ES-I3 (cell line): ENCODE measurements at regions not wholly inside any gene's neighbourhood (a gene's known extent, or its start where the extent isn't known, plus 50 kb on each side); places are given as distances from the start of the nearest gene placed in this dataset.

ENCODE experiments used
- H3K36me3 ChIP-seq: 2 replicates; pipeline ENCODE4 v1.6.1; 2013; ENCODE audit warnings: mild to moderate bottlenecking, low read length, control low read depth, moderate library complexity; ENCODE audit not compliant: insufficient read depth
- H3K4me1 ChIP-seq: 2 replicates; pipeline ENCODE4 v1.6.1; 2013; ENCODE audit warnings: mild to moderate bottlenecking, control low read depth, low read length; ENCODE audit not compliant: insufficient read depth
- H3K9ac ChIP-seq: 2 replicates; pipeline ENCODE4 v1.6.1; 2013; ENCODE audit warnings: low read depth, mild to moderate bottlenecking, low read length, moderate library complexity
- H3K9me3 ChIP-seq: 2 replicates; pipeline ENCODE4 v1.6.1; 2013; ENCODE audit warnings: mild to moderate bottlenecking, low read length, moderate library complexity; ENCODE audit not compliant: control insufficient read depth, insufficient read depth

- Histone ChIP-seq H3K9ac (no peak overlapping the region), H3K36me3 (no peaks in the 10 kb centered on the region), H3K9me3 (no peaks in the 10 kb centered on the region), H3K4me1 (peaks cover 10% of the 10 kb centered on the region)
Measured at GRCh38 chr5:2206293-2207108, 323.8 kb upstream of the IRX4 start.

GRCh38 chr5:2205596-2206226 is 323.0 kb upstream of the IRX4 start:
- no peaks in the 10 kb centered on the region for H3K9me3 ChIP-seq

DNA sequence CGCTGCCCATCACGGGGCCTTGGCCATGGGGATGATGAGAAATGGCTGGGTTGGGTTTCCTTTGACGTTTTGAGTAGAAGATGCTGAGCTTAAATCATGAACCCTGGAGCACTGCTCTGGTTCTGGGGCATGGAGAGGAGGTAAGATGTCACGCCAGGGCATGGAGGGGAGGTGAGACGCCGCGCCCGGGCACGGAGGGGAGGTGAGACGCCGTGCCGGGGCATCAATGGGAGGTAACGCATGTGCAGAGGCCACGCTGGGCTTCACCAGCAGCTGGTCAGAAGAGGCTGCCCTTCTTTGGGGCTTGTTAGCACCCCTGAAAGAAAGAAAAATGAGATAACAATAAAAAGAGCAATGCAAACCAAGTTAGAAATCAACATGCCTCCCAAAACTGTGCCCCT is 322.5 kb upstream of the IRX4 start:
- no peak overlapping the region for H3K9ac ChIP-seq
- H3K36me3 ChIP-seq = no peaks in the 10 kb centered on the region
- peaks cover 10% of the 10 kb centered on the region for H3K4me1 ChIP-seq
- no peaks in the 10 kb centered on the region for H3K9me3 ChIP-seq

More at GRCh38 chr5:2205596-2206226, 323.0 kb upstream of the IRX4 start:
- Histone ChIP-seq H3K4me1 (peaks cover 10% of the 10 kb centered on the region), H3K9ac (no peak overlapping the region), H3K36me3 (no peaks in the 10 kb centered on the region)

DNA sequence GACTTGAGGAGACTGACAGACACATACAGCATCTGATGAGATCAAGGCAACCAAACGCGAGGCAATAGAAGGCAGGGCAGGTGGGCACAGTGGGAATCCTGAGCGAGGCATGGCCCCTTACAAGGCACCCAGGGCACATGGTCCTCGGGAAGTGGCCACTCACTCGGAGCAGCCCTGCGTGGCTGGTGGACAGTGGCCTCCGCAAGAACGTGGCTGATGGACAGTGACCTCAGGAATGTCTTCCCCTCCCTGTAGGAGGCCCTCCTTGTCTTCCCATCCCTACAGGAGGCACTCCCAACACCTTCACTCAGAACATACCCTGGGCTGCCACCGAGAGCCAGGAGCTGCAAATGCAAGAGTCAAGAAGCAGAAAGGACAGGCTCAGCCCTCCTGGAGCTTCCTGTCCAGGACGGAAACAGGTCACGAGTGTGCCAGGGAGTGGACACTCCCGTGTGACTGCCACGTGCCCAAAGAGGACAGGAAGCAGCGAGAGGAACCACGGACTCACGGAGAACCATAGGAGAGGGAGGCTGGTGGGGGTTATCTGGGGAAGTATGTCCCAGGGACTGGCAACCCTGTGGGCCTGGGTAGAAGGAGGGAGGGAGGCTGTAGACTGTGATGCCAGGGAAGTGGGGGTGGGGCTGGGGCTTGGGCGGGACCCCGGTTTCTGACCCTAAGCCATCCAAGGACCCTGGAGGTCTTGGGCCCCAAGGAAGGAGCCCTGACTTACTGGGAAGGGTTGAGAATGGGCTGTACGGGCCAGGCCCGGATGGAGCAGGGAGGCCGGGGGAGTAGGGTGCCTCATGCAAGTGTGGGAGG is 321.9 kb upstream of the IRX4 start:
- no peaks in the 10 kb centered on the region for H3K9me3 ChIP-seq
- no peak overlapping the region for H3K9ac ChIP-seq
- peaks cover 10% of the 10 kb centered on the region for H3K4me1 ChIP-seq
- H3K36me3 ChIP-seq = no peaks in the 10 kb centered on the region

GRCh38 chr5:2203774-2204173 is 321.0 kb upstream of the IRX4 start:
- Histone ChIP-seq H3K9ac (no peak overlapping the region), H3K9me3 (no peaks in the 10 kb centered on the region), H3K36me3 (no peaks in the 10 kb centered on the region), H3K4me1 (peaks cover 10% of the 10 kb centered on the region)

DNA sequence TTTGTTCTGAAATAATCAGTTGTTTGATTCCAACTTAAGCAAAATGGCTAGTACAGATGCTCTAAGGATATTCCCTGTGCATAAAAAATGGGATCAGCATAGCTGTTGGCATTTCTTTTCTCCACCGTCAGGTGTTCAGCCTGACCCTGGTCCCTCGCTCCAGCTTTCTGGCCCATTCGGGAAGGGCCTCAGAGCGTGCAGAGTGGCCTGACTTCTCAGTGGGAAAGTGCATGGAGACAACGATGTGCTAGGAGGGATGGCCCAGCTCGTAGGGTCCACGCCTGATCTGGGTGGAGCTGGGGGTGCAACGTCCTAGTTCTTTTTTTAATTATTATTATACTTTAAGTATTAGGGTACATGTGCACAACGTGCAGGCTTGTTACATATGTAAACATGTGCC is 319.1 kb upstream of the IRX4 start:
- Histone ChIP-seq H3K36me3 (no peaks in the 10 kb centered on the region), H3K9me3 (no peaks in the 10 kb centered on the region), H3K9ac (no peak overlapping the region), H3K4me1 (peaks cover 10% of the 10 kb centered on the region)

DNA sequence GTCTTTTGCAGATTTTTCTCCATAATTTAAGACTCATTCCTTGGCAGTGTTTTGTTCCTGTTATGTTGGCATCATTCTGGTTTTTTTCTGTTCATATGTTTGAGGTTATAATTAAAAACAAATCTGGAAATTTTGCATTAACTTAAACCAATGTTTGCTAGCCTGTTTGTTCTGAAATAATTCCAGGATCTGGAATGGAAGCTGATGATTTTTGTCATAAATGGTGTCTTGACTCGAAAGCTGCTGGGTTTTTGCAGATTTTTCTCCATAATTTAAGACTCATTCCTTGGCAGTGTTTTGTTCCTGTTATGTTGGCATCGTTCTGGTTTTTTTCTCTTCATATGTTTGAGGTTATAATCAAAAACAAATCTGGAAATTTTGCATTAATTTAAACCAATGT is 318.7 kb upstream of the IRX4 start:
- Histone ChIP-seq H3K36me3 (no peaks in the 10 kb centered on the region), H3K4me1 (peaks cover 10% of the 10 kb centered on the region), H3K9ac (no peak overlapping the region), H3K9me3 (no peaks in the 10 kb centered on the region)

- Histone ChIP-seq H3K9ac (no peak overlapping the region), H3K9me3 (no peaks in the 10 kb centered on the region), H3K36me3 (no peaks in the 10 kb centered on the region), H3K4me1 (peaks cover 10% of the 10 kb centered on the region)
Measured at GRCh38 chr5:2201011-2201410, 318.3 kb upstream of the IRX4 start.

DNA sequence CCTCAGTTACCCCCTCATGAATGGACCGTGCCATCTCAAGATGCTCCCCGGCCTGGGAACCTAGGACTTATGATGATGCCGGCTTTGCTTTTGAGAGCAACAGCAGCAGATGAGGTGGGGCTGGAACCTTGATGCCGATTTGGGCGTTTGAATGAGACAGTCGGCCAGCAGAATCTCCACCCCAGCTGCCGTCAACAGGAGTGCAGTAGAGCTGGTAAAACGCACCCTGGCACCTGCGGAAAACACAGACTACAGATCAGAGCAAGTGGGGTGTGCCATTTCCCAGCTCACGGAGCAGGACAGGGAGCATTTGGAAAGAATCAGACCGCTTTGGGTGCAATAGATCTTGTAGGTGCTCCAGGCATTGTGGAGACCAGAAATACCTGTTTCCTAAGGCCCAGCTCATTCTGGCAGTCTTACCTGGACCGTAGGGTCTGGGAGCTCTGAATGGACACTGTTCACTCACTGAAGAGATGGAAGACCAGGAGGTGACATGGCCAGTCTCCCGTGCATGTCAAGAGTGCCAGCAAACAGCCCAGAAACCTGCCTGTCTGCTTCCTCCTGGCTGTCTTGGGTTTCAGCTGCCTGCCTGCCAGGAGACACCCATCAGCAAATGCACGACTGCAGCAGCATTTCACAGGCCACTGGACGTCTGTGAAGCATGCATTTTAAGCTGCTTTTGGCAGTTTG is 317.7 kb upstream of the IRX4 start:
- Histone ChIP-seq H3K9ac (no peak overlapping the region), H3K9me3 (no peaks in the 10 kb centered on the region)

DNA sequence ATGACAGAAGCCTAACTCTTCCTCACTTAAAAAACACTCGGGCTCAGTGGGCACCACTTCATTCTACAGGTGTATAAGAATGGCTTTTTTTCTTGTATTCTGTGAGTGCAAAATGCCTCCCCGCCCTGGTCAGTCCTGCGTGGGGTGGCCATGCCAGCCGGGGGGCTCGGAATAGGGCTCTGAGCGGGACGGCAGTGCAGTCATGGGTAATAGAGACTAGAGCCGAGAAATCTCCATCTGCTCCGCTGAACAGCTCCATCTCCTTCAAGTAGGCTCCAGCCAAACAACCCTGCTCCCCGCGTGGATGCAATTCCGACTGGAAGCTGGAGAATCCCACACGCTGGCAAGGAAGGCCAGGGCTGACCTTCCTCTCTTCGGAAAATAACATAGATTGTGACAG is 317.0 kb upstream of the IRX4 start:
- 0 out of 2 replicates have a peak, but pooled peaks cover 5% of the 10 kb centered on the region for H3K9me3 ChIP-seq
- no peaks in the 10 kb centered on the region for H3K36me3 ChIP-seq
- H3K4me1 ChIP-seq = peaks cover 10% of the 10 kb centered on the region
- no peak overlapping the region for H3K9ac ChIP-seq

More for the DNA sequence above, 317.7 kb upstream of the IRX4 start:
- H3K36me3 ChIP-seq = no peaks in the 10 kb centered on the region
- peaks cover 10% of the 10 kb centered on the region for H3K4me1 ChIP-seq

DNA sequence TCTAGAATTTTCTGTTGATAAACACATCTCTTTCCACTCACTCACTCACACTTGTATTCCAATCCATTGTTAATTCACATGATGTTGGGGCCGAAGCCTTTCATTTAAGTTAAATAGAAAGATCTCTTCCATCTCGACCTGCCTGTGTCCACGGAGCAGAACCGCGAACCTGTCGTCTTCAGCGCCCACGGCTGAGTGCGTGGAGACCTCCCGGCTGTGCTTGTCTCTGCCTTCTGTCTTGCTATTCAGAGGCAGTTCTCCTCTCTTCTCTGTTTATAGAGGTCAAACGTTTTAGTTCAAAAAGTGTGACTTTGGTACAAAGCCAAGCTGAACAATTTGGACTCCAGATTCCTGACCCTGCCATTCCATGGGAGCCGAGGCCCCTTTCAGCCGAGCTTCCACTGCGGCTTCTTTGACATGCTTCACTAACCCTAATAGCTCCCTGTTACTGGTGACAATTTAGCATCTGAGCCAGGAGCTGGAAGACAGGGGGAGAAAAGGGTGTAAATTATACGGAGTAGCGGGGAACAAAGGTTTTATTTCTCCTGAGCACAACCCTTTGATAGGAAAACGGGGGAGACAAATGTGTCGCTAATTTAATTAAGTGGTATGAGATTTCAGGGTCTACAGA is 314.4 kb upstream of the IRX4 start:
- Histone ChIP-seq H3K36me3 (no peaks in the 10 kb centered on the region), H3K9me3 (0 out of 2 replicates have a peak, but pooled peaks cover 7% of the 10 kb centered on the region), H3K9ac (no peak overlapping the region), H3K4me1 (no peaks in the 10 kb centered on the region)

DNA sequence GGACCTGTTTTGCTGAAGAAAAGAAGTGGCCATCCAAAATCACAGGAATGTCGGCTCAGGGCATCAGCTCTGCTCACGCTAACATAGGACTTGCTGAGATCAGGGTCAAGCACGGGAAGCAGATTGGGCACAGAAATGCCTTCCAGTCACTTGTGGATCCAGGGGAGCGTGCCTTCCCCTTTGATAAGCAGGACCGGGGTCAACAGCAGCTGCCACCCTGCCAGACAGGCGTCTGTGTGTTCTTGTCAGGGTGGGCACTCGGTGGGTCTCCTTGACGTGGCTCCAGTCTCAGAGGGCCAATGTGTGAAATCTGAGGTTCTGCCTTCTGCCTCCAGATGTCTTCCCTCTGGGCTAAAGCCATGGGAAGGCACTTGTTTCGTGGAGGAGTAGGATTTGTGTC is 313.7 kb upstream of the IRX4 start:
- H3K9me3 ChIP-seq = 0 out of 2 replicates have a peak, but pooled peaks cover 7% of the 10 kb centered on the region
- no peaks in the 10 kb centered on the region for H3K36me3 ChIP-seq
- H3K9ac ChIP-seq = no peak overlapping the region
- H3K4me1 ChIP-seq = no peaks in the 10 kb centered on the region

DNA sequence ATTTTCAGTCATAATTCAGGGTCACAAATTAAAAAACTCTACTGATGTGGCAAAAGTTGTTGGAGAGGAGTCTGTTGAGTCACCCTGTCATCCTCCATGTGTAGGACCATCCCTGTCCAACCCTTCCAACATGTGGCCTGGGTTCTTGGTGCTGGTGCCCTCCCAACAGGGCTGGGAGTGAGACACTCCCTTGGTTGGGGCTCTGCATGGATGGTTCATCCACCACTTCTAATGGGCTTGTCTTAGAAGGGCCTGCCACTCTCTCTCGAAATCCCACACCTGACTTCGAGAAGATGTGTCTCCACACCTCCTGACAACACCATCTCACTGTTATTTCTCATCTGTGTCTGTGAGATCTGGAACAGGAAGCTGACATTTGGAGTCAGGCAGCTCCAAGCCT is 312.2 kb upstream of the IRX4 start:
- Histone ChIP-seq H3K36me3 (no peaks in the 10 kb centered on the region), H3K9ac (no peak overlapping the region), H3K9me3 (0 out of 2 replicates have a peak, but pooled peaks cover 7% of the 10 kb centered on the region), H3K4me1 (no peaks in the 10 kb centered on the region)

DNA sequence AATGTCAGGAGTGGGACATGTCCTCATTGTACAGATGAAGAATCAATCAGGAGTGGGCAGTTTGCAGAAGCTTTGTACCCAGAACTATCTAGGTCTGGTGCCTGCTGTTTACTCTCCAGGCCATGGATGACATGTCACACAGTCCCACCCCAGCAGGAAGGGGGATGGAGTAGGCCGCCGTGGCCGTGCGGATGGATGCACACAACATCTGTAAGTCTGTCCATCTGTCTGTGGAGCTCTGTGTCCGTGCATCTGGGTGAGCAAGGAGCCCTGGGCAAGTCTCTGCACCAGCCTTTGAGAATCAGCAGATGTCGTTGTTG is 311.5 kb upstream of the IRX4 start:
- no peaks in the 10 kb centered on the region for H3K4me1 ChIP-seq
- H3K9ac ChIP-seq = no peak overlapping the region
- 0 out of 2 replicates have a peak, but pooled peaks cover 7% of the 10 kb centered on the region for H3K9me3 ChIP-seq
- no peaks in the 10 kb centered on the region for H3K36me3 ChIP-seq
